Activated CD8-positive, alpha-beta T cell treated with anti-CD3 and anti-CD28 coated beads for 36 hours (primary cell): ENCODE measurements at regions not wholly inside any gene's neighbourhood (a gene's known extent, or its start where the extent isn't known, plus 50 kb on each side); places are given as distances from the start of the nearest gene placed in this dataset.

Experiments used
- ATAC-seq: fragments of 200-7000 bp; cut with Tn5 transposase; one replicate; pipeline ENCODE4 v1.10.0; 2021; ENCODE audit warnings: mild to moderate bottlenecking, moderate library complexity
- CTCF ChIA-PET: fragments of 350-600 bp; sonication (Branson Sonifier 250); formaldehyde crosslinking; loops from one replicate; lab custom pipeline; 2021; ENCODE audit warnings: antibody characterized with exemption; lab: Charles Lee
- POLR2A ChIA-PET: fragments of 350-600 bp; sonication (Branson Sonifier 250); formaldehyde crosslinking; loops from one replicate; lab custom pipeline; 2021; ENCODE audit warnings: antibody characterized with exemption; lab: Charles Lee
- DNase-seq: peaks from one replicate; pipeline ENCODE4 v3.0.0-alpha.2; 2020
- H3K27ac Mint-ChIP-seq: one replicate; pipeline ENCODE4 v1.8.0; 2021; ENCODE audit warnings: mild to moderate bottlenecking, mixed read lengths
- H3K27me3 Mint-ChIP-seq: one replicate; pipeline ENCODE4 v1.8.0; 2021; ENCODE audit warnings: mixed read lengths
- H3K36me3 Mint-ChIP-seq: one replicate; pipeline ENCODE4 v1.8.0; 2021; ENCODE audit warnings: low read depth, mixed read lengths
- H3K4me1 Mint-ChIP-seq: one replicate; pipeline ENCODE4 v1.8.0; 2021; ENCODE audit warnings: low read depth, mixed read lengths
- H3K4me3 Mint-ChIP-seq: one replicate; pipeline ENCODE4 v1.8.0; 2021; ENCODE audit warnings: mild to moderate bottlenecking, moderate library complexity, mixed read lengths
- H3K9me3 Mint-ChIP-seq: one replicate; pipeline ENCODE4 v1.8.0; 2021; ENCODE audit warnings: mixed read lengths
- CTCF ChIP-seq: fragments of 200-600 bp; IDR thresholded peaks from one replicate; pipeline ENCODE4 v1.8.0; 2022; ENCODE audit warnings: antibody characterized with exemption, mild to moderate bottlenecking
- intact Hi-C: fragments of 100-400 bp; cut with micrococcal nuclease; formaldehyde crosslinking; loops from one replicate; pipeline ENCODE4 v1.10.0; 2022

GRCh38 chr5:143619040-143619439 lies 192.9 kb upstream of the HMHB1 start:
- POLR2A ChIA-PET = no interaction called here
- H3K27me3 Mint-ChIP-seq = peaks cover 3% of the 10 kb centered on the region
- intact Hi-C loops = no loop called here

GRCh38 chr5:143618141-143618540 lies 193.8 kb upstream of the HMHB1 start:
- ATAC-seq = no peak
- intact Hi-C loops = no loop called here
- no peaks in the 10 kb centered on the region for H3K36me3 Mint-ChIP-seq
- H3K4me1 Mint-ChIP-seq = no peaks in the 10 kb centered on the region
- ChIA-PET CTCF (no interaction called here), POLR2A (no interaction called here)
- H3K9me3 Mint-ChIP-seq = no peaks in the 10 kb centered on the region
- no peak for DNase-seq
- no peak for TF ChIP-seq CTCF
- peaks cover 3% of the 10 kb centered on the region for H3K27me3 Mint-ChIP-seq
- no peak overlapping the region for H3K4me3 Mint-ChIP-seq
- no peak overlapping the region for H3K27ac Mint-ChIP-seq

More at GRCh38 chr5:143619040-143619439, 192.9 kb upstream of the HMHB1 start:
- no peak for TF ChIP-seq CTCF
- DNase-seq = no peak
- H3K27ac Mint-ChIP-seq = no peak overlapping the region
- H3K9me3 Mint-ChIP-seq = no peaks in the 10 kb centered on the region
- no peaks in the 10 kb centered on the region for H3K4me1 Mint-ChIP-seq
- ATAC-seq = no peak
- CTCF ChIA-PET = no interaction called here
- no peak overlapping the region for H3K4me3 Mint-ChIP-seq
- no peaks in the 10 kb centered on the region for H3K36me3 Mint-ChIP-seq

DNA sequence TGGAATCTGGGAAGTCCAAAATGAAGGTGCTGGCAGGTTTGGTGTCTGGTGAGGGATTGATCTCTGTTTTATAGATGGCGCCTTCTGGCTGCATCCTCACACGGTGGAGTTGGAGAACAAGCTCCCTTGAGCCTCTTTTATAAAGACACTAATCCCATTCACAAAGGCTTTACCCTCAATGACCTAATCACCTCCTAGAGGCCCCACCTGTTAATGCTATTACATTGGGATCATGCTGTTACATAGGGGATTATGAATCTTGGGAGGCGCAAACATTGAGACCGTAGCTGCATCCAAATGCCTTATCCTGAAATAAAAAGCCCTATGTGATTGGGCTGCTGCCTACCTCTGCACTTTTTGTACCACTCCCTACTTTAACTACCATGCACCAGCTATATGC lies 197.1 kb upstream of the HMHB1 start:
- ChIA-PET POLR2A (interaction anchor here (0.5 kb wide), 1 partner anchor 564 kb away, joined by 6 read pairs; no protein-coding TSS in a partner anchor), CTCF (no interaction called here)
- Mint-ChIP-seq H3K27ac (no peak overlapping the region), H3K4me3 (no peak overlapping the region), H3K27me3 (peaks cover 3% of the 10 kb centered on the region), H3K4me1 (no peaks in the 10 kb centered on the region), H3K36me3 (no peaks in the 10 kb centered on the region), H3K9me3 (peaks cover 3% of the 10 kb centered on the region)
- no peak for TF ChIP-seq CTCF
- DNase-seq = no peak
- ATAC-seq = no peak
- intact Hi-C loops = no loop called here

GRCh38 chr5:143613329-143613728 lies 198.6 kb upstream of the HMHB1 start:
- TF ChIP-seq CTCF = no peak
- intact Hi-C loops = no loop called here
- ATAC-seq (no peak), DNase-seq (no peak)
- H3K27me3 Mint-ChIP-seq = peaks cover 5% of the 10 kb centered on the region
- no peaks in the 10 kb centered on the region for H3K4me1 Mint-ChIP-seq
- ChIA-PET CTCF (interaction anchor here (1.0 kb wide), 1 partner anchor 27 kb away, joined by 3 read pairs; no protein-coding TSS in a partner anchor), POLR2A (no interaction called here)
- H3K36me3 Mint-ChIP-seq = peaks cover 1% of the 10 kb centered on the region
- no peak overlapping the region for H3K27ac Mint-ChIP-seq
- H3K9me3 Mint-ChIP-seq = peaks cover 11% of the 10 kb centered on the region
- H3K4me3 Mint-ChIP-seq = no peak overlapping the region

GRCh38 chr5:143610946-143611345 lies 201.0 kb upstream of the HMHB1 start:
- ChIA-PET POLR2A (no interaction called here), CTCF (no interaction called here)
- Mint-ChIP-seq H3K4me1 (peaks cover 7% of the 10 kb centered on the region), H3K9me3 (peaks cover 15% of the 10 kb centered on the region), H3K27ac (no peak overlapping the region), H3K4me3 (no peak overlapping the region), H3K36me3 (peaks cover 3% of the 10 kb centered on the region), H3K27me3 (peaks cover 8% of the 10 kb centered on the region)
- intact Hi-C loops = no loop called here
- DNase-seq (no peak), ATAC-seq (no peak)
- TF ChIP-seq CTCF = no peak
